Fibroblast of lung (primary cell): ENCODE measurements at regions not wholly inside any gene's neighbourhood (a gene's known extent, or its start where the extent isn't known, plus 50 kb on each side); places are given as distances from the start of the nearest gene placed in this dataset.

Experiments
- EZH2 ChIP-seq: IDR thresholded peaks from 2 replicates; pipeline ENCODE4 v1.5.1; 2012; ENCODE audit warnings: low read length, control low read depth, mild to moderate bottlenecking; ENCODE audit errors: missing control alignments
- TF ChIP-seq, protein P1 (sequence below), 2 donors: IDR thresholded peaks in 1 of 2; conservative IDR thresholded peaks in 1 of 2; 1 replicate in 1 of 2; 2 replicates in 1 of 2; pipeline ENCODE4 v1.5.1; 2011 to 2012; ENCODE audit warnings: low read length in 2 of 2, control low read depth in 1 of 2, inconsistent platforms in 1 of 2, low read depth in 1 of 2, mild to moderate bottlenecking in 1 of 2

DNA sequence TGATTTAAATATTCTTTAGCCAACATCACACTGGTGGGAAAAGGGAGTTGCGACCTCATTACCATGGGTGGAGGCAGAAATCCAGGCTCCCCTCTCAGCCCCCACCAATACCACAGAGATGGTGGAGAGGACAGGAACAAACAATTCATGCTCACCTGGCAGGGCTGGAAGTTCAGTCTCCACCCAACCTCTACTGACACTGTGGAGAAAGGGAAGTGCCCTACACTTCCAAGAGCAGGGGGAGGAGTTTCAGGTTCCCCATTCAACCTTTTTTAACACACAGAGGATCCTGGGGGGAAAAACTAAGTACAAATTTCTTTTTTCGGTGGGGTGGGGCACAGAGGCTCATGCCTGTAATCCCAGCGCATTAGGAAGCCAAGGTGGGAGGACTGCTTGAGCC, 210.1 kb upstream of the KCTD7 start:
- TF ChIP-seq, protein P1, sequence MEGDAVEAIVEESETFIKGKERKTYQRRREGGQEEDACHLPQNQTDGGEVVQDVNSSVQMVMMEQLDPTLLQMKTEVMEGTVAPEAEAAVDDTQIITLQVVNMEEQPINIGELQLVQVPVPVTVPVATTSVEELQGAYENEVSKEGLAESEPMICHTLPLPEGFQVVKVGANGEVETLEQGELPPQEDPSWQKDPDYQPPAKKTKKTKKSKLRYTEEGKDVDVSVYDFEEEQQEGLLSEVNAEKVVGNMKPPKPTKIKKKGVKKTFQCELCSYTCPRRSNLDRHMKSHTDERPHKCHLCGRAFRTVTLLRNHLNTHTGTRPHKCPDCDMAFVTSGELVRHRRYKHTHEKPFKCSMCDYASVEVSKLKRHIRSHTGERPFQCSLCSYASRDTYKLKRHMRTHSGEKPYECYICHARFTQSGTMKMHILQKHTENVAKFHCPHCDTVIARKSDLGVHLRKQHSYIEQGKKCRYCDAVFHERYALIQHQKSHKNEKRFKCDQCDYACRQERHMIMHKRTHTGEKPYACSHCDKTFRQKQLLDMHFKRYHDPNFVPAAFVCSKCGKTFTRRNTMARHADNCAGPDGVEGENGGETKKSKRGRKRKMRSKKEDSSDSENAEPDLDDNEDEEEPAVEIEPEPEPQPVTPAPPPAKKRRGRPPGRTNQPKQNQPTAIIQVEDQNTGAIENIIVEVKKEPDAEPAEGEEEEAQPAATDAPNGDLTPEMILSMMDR (conservative IDR thresholded peaks at IDR 0.05 in 1 of 2, IDR thresholded peaks at IDR 0.05 in 1 of 2; ENCODE audit: low read depth in 1 of 2, low read length in 2 of 2), result no peak
- TF ChIP-seq EZH2, result no peak
